Nephron progenitor cell (in vitro differentiated cells): ENCODE measurements at regions not wholly inside any gene's neighbourhood (a gene's known extent, or its start where the extent isn't known, plus 50 kb on each side); places are given as distances from the start of the nearest gene placed in this dataset.

Source experiments
- DNase-seq: peaks from one replicate; pipeline ENCODE4 v3.0.0; 2021
- H3K27ac Mint-ChIP-seq: 2 replicates; pipeline ENCODE4 v1.8.0; 2021; ENCODE audit warnings: mild to moderate bottlenecking, moderate library complexity, mixed read lengths
- H3K27me3 Mint-ChIP-seq: 2 replicates; pipeline ENCODE4 v1.8.0; 2021; ENCODE audit warnings: mild to moderate bottlenecking, low read depth, mixed read lengths; ENCODE audit not compliant: poor library complexity
- H3K36me3 Mint-ChIP-seq: 2 replicates; pipeline ENCODE4 v1.8.0; 2021; ENCODE audit warnings: low read depth, mixed read lengths
- H3K4me1 Mint-ChIP-seq: 2 replicates; pipeline ENCODE4 v1.8.0; 2021; ENCODE audit warnings: mixed read lengths
- H3K4me3 Mint-ChIP-seq: 2 replicates; pipeline ENCODE4 v1.8.0; 2021; ENCODE audit warnings: mild to moderate bottlenecking, moderate library complexity, mixed read lengths
- H3K9me3 Mint-ChIP-seq: 2 replicates; pipeline ENCODE4 v1.8.0; 2021; ENCODE audit warnings: mild to moderate bottlenecking, moderate library complexity, mixed read lengths
- TF ChIP-seq, protein P1 (sequence below): fragments of 200-600 bp; sonication (generic); IDR thresholded peaks from 2 replicates; pipeline ENCODE4 v1.5.0; 2021; ENCODE audit warnings: antibody characterized with exemption

DNA sequence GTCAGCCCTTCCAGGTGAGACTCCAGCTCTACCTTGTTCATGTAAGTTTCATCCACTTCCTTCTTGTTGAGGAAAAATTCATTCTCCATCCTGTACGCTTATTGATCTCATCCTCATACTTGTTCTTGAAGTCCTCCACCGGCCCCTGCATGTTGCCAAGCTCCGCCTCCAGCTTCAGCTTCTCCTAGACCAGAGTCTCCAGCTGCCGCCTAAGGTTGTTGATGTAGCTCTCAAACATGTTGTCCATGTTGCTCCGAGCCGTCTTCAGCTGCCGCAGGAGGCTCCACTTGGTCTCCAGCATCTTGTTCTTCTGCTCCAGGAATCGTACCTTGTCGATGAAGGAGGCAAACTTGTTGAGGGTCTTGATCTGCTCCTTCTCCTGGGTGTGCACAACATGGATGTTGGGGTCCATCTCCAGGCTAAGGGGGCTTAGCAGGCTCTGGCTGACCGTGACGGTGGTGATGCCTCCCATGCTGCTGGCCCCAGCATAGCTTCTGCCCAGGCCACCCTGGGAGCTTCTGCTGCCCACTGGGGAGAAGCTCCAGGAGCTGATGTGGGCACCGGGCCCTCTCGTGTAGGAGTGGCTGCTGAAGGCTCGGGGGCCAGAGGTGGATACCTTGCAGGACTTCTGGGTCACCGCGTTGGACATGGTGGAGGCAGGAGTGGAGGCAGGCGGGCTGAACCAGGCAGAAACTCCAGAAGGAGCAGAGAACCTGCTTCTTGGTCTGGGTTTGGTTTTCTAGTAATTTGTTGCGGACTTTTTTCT is 422.6 kb upstream of the ARPP21 start:
- Mint-ChIP-seq H3K27ac (no peak overlapping the region), H3K27me3 (no peaks in the 10 kb centered on the region), H3K9me3 (peaks cover 16% of the 10 kb centered on the region), H3K4me3 (no peak overlapping the region), H3K36me3 (no peaks in the 10 kb centered on the region), H3K4me1 (peaks cover 8% of the 10 kb centered on the region)
- no peak for DNase-seq
- TF ChIP-seq, protein P1, sequence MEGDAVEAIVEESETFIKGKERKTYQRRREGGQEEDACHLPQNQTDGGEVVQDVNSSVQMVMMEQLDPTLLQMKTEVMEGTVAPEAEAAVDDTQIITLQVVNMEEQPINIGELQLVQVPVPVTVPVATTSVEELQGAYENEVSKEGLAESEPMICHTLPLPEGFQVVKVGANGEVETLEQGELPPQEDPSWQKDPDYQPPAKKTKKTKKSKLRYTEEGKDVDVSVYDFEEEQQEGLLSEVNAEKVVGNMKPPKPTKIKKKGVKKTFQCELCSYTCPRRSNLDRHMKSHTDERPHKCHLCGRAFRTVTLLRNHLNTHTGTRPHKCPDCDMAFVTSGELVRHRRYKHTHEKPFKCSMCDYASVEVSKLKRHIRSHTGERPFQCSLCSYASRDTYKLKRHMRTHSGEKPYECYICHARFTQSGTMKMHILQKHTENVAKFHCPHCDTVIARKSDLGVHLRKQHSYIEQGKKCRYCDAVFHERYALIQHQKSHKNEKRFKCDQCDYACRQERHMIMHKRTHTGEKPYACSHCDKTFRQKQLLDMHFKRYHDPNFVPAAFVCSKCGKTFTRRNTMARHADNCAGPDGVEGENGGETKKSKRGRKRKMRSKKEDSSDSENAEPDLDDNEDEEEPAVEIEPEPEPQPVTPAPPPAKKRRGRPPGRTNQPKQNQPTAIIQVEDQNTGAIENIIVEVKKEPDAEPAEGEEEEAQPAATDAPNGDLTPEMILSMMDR, result no peak

GRCh38 chr3:35223632-35224394 is 415.5 kb upstream of the ARPP21 start:
- Mint-ChIP-seq H3K36me3 (no peaks in the 10 kb centered on the region), H3K27ac (no peak overlapping the region), H3K9me3 (peaks cover 17% of the 10 kb centered on the region), H3K4me3 (no peak overlapping the region), H3K4me1 (peaks cover 8% of the 10 kb centered on the region), H3K27me3 (peaks cover 4% of the 10 kb centered on the region)
- TF ChIP-seq, protein P1, result no peak
- DNase-seq, result no peak

- peaks cover 4% of the 10 kb centered on the region for H3K27me3 Mint-ChIP-seq
- peaks cover 7% of the 10 kb centered on the region for H3K4me1 Mint-ChIP-seq
- peaks cover 23% of the 10 kb centered on the region for H3K9me3 Mint-ChIP-seq
- no peak for DNase-seq
- H3K27ac Mint-ChIP-seq, result no peak overlapping the region
- TF ChIP-seq, protein P1, result no peak
- H3K4me3 Mint-ChIP-seq, result no peak overlapping the region
- no peaks in the 10 kb centered on the region for H3K36me3 Mint-ChIP-seq
Measured at GRCh38 chr3:35224565-35225295, 414.6 kb upstream of the ARPP21 start.

DNA sequence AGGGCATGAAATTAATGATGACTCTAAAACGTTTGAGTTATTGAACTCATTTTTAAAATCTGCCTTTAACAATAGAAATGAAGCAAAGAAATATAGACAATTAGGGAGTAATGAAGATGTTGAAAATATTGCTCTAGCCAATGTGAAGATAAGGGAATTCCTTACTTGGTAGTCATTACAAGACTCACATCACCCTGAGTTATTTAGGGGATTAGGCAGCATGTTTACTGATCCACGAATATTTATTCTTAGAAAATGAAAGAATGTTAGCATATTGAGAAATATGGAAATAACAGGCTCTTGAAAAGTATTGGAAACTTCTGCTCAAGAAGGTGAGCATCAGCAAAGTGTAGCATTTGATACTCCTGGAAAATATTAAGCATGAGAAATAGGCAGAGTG is 398.1 kb upstream of the ARPP21 start:
- Mint-ChIP-seq H3K27ac (no peak overlapping the region), H3K4me1 (no peaks in the 10 kb centered on the region), H3K36me3 (no peaks in the 10 kb centered on the region), H3K27me3 (no peaks in the 10 kb centered on the region), H3K4me3 (no peak overlapping the region), H3K9me3 (no peaks in the 10 kb centered on the region)
- no peak for DNase-seq
- TF ChIP-seq, protein P1, result no peak

DNA sequence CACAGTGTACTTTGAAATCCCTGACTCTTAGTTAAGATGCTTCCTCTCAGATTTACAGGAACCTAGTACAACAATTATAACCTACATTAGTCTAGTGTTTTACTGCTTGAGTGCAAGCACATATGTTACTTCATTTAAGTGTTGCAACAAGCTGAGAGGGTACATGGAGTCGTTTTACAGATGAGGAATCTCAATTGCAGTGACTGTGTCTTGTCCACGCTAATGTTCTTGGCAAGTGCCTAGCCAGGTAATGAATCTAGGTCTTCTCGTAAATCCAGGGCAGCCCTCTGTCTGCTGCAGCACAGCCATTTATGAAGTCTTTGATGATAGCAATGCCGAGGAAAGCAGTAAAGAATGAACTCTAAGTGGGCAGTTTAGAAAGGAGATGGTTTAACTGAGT is 384.4 kb upstream of the ARPP21 start:
- Mint-ChIP-seq H3K4me1 (peaks cover 18% of the 10 kb centered on the region), H3K36me3 (no peaks in the 10 kb centered on the region), H3K27ac (no peak overlapping the region), H3K27me3 (peaks cover 2% of the 10 kb centered on the region), H3K9me3 (no peaks in the 10 kb centered on the region), H3K4me3 (no peak overlapping the region)
- TF ChIP-seq, protein P1, result no peak
- no peak for DNase-seq
